HepG2 (cell line): ENCODE measurements at regions not wholly inside any gene's neighbourhood (a gene's known extent, or its start where the extent isn't known, plus 50 kb on each side); places are given as distances from the start of the nearest gene placed in this dataset.

Experiments used
- ATAC-seq: fragments of 200-7000 bp; cut with Tn5 transposase; 3 replicates; pipeline ENCODE4 v1.9.1; 2020; ENCODE audit warnings: mild to moderate bottlenecking, moderate library complexity
- BruUV-seq: library from RNA; stranded (reverse); fragments of 400-500 nt; replicated peaks from 2 replicates; lab custom pipeline; 2021; lab: Mats Ljungman, UMichigan
- CTCF ChIA-PET: fragments of 300-600 bp; formaldehyde crosslinking; extraction: SDS; loops from one replicate; lab custom pipeline; 2021; ENCODE audit warnings: low total read pairs, inconsistent platforms, low intra/inter-chr PET ratio; lab: Yijun Ruan, JAX
- POLR2A ChIA-PET: fragments of 350-600 bp; sonication (Branson Sonifier 250); formaldehyde crosslinking; loops from one replicate; lab custom pipeline; 2020; ENCODE audit warnings: antibody characterized with exemption, inconsistent platforms; lab: Yijun Ruan, JAX
- DNase-seq: peaks from one replicate; pipeline ENCODE4 v3.0.0-alpha.2; 2015; ENCODE audit warnings: low spot score
- FAIRE-seq: peaks from 3 replicates; lab custom pipeline; 2011; peaks lifted over from hg19 to GRCh38; lab: Jason Lieb, UNC
- H2AFZ ChIP-seq: one replicate; pipeline ENCODE4 v1.6.1; 2011; ENCODE audit warnings: low read length, inconsistent platforms
- H3K27ac ChIP-seq: fragments of 300-600 bp; 3 replicates; pipeline ENCODE4 v1.8.0; 2011; ENCODE audit warnings: mixed run types, mild to moderate bottlenecking, mixed read lengths, low read length, inconsistent platforms; ENCODE audit not compliant: insufficient read depth; ENCODE audit errors: extremely low read length
- H3K27me3 ChIP-seq, 2 experiments: fragments of 200-600 bp in 1 of 2; 2 replicates in 1 of 2; 3 replicates in 1 of 2; pipeline versions ENCODE4 v1.6.0 to v1.8.0; 2011; ENCODE audit warnings: low read length in 2 of 2, mild to moderate bottlenecking in 2 of 2, moderate library complexity in 2 of 2, inconsistent platforms in 1 of 2; ENCODE audit not compliant: insufficient read depth in 2 of 2, control insufficient read depth in 1 of 2
- H3K36me3 ChIP-seq, 2 experiments: fragments of 200-600 bp in 1 of 2; replicated peaks in 1 of 2; 2 replicates in 1 of 2; 3 replicates in 1 of 2; pipeline versions ENCODE4 v1.5.1 to v1.8.0; 2011; ENCODE audit warnings: low read length in 2 of 2, inconsistent platforms in 1 of 2; ENCODE audit not compliant: insufficient read depth in 2 of 2, control insufficient read depth in 1 of 2
- H3K4me1 ChIP-seq: 2 replicates; pipeline ENCODE4 v1.5.1; 2012; ENCODE audit warnings: low read length, inconsistent platforms; ENCODE audit not compliant: insufficient read depth
- H3K4me2 ChIP-seq: 2 replicates; pipeline ENCODE4 v1.6.0; 2011; ENCODE audit warnings: low read depth, low read length, inconsistent platforms
- H3K4me3 ChIP-seq, 3 experiments: fragments of 200-600 bp in 1 of 3; sonication (generic), shearing (Covaris generic) in 1 of 3; replicated peaks in 1 of 3; 2 replicates each; pipeline ENCODE4 v1.5.1; 2011 to 2016; ENCODE audit warnings: low read length in 3 of 3, inconsistent platforms in 2 of 3, low read depth in 2 of 3, mild to moderate bottlenecking in 2 of 3, control low read depth in 1 of 3, mixed read lengths in 1 of 3; ENCODE audit not compliant: insufficient read depth in 1 of 3
- H3K79me2 ChIP-seq: one replicate; pipeline ENCODE4 v1.6.1; 2011; ENCODE audit warnings: low read length, inconsistent platforms; ENCODE audit not compliant: insufficient read depth
- H3K9ac ChIP-seq: 2 replicates; pipeline ENCODE4 v1.6.0; 2011; ENCODE audit warnings: mild to moderate bottlenecking, low read depth, low read length, inconsistent platforms; ENCODE audit not compliant: insufficient read depth
- H3K9me3 ChIP-seq: 2 replicates; pipeline ENCODE4 v1.5.1; 2012; ENCODE audit warnings: mild to moderate bottlenecking, low read length
- H4K20me1 ChIP-seq: 2 replicates; pipeline ENCODE4 v1.6.0; 2011; ENCODE audit warnings: inconsistent platforms, mild to moderate bottlenecking, low read length, moderate library complexity; ENCODE audit not compliant: insufficient read depth
- ELF1 ChIP-seq: sonication (generic); formaldehyde crosslinking; IDR thresholded peaks from 2 replicates; pipeline ENCODE4 v1.4.0; 2020; ENCODE audit warnings: missing genetic modification reagents
- NFE2L1 ChIP-seq: sonication (generic); formaldehyde crosslinking; IDR thresholded peaks from 2 replicates; pipeline ENCODE4 v1.4.0; 2020; ENCODE audit warnings: missing genetic modification reagents, mild to moderate bottlenecking, borderline replicate concordance
- NR2F2 ChIP-seq: IDR thresholded peaks from 2 replicates; pipeline ENCODE4 v1.6.1; 2012; ENCODE audit warnings: low read depth, inconsistent platforms, borderline replicate concordance
- SETDB1 ChIP-seq: sonication (generic); formaldehyde crosslinking; IDR thresholded peaks from 2 replicates; pipeline ENCODE4 v1.5.1; 2020; ENCODE audit warnings: missing genetic modification reagents, mild to moderate bottlenecking, borderline replicate concordance
- TRIM24 ChIP-seq: sonication (generic); formaldehyde crosslinking; IDR thresholded peaks from 2 replicates; pipeline ENCODE4 v1.8.0; 2022; ENCODE audit warnings: mild to moderate bottlenecking, missing genetic modification reagents
- ZNF326 ChIP-seq: sonication (generic); formaldehyde crosslinking; IDR thresholded peaks from 2 replicates; pipeline ENCODE4 v1.4.0; 2020; ENCODE audit warnings: missing genetic modification reagents, borderline replicate concordance
- ZNF337 ChIP-seq: sonication (generic); formaldehyde crosslinking; IDR thresholded peaks from 2 replicates; pipeline ENCODE4 v1.5.1; 2020; ENCODE audit warnings: missing genetic modification reagents, low read depth, mild to moderate bottlenecking, borderline replicate concordance
- ZNF75D ChIP-seq: sonication (generic); formaldehyde crosslinking; IDR thresholded peaks from 2 replicates; pipeline ENCODE4 v1.8.1; 2023; ENCODE audit warnings: missing genetic modification reagents, mild to moderate bottlenecking, borderline replicate concordance
- WGBS: methylation state at CpG from one replicate; pipeline ENCODE4 v1.1.6; 2017; ENCODE audit warnings: low lambda C conversion rate; 5-methylcytosine and 5-hydroxymethylcytosine counted together
- in situ Hi-C: cut with HindIII; loops from 2 replicates; pipeline ENCODE4 v1.10.0; 2017; ENCODE audit warnings: low pct_unique_long_range_greater_than_20kb; ENCODE audit not compliant: extremely low pct_ligation_motif_present
- intact Hi-C: fragments of 100-400 bp; cut with micrococcal nuclease; formaldehyde crosslinking; loops from one replicate; pipeline ENCODE4 v1.10.0; 2022; ENCODE audit not compliant: unreplicated experiment
- TF ChIP-seq, protein P1 (sequence below): sonication (generic); formaldehyde crosslinking; IDR thresholded peaks from 2 replicates; pipeline ENCODE4 v1.5.0; 2020; ENCODE audit warnings: mild to moderate bottlenecking, missing genetic modification reagents

GRCh38 chr10:60541451-60541850 lies 151.8 kb upstream of the ANK3 start (continued):
- TF ChIP-seq NFE2L1, result no peak

- no peak overlapping the region for H2AFZ ChIP-seq
- H3K27ac ChIP-seq, result no peak overlapping the region
- intact Hi-C loops, result no loop called here
- no peaks in the 10 kb centered on the region for H3K4me1 ChIP-seq
- H3K36me3 ChIP-seq, result no peaks in the 10 kb centered on the region
- FAIRE-seq (no peak), DNase-seq (no peak), ATAC-seq (no peak)
- H3K4me3 ChIP-seq, result no peak overlapping the region
- no peaks in the 10 kb centered on the region for H3K9me3 ChIP-seq
- TF ChIP-seq ZNF337 (CRISPR knock-in tag) (no peak), ZNF75D (CRISPR knock-in tag) (no peak), NR2F2 (no peak), ELF1 (CRISPR knock-in tag) (no peak), TRIM24 (CRISPR knock-in tag) (no peak), SETDB1 (CRISPR knock-in tag) (no peak), ZNF326 (CRISPR knock-in tag) (no peak)
- TF ChIP-seq, protein P1, sequence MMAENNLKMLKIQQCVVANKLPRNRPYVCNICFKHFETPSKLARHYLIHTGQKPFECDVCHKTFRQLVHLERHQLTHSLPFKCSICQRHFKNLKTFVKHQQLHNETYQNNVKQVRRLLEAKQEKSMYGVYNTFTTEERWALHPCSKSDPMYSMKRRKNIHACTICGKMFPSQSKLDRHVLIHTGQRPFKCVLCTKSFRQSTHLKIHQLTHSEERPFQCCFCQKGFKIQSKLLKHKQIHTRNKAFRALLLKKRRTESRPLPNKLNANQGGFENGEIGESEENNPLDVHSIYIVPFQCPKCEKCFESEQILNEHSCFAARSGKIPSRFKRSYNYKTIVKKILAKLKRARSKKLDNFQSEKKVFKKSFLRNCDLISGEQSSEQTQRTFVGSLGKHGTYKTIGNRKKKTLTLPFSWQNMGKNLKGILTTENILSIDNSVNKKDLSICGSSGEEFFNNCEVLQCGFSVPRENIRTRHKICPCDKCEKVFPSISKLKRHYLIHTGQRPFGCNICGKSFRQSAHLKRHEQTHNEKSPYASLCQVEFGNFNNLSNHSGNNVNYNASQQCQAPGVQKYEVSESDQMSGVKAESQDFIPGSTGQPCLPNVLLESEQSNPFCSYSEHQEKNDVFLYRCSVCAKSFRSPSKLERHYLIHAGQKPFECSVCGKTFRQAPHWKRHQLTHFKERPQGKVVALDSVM (CRISPR knock-in tag), result no peak
- H3K9ac ChIP-seq, result no peak overlapping the region
- no peak overlapping the region for H3K4me2 ChIP-seq
- CTCF ChIA-PET, result no interaction called here
- H3K79me2 ChIP-seq, result no peaks in the 10 kb centered on the region
- POLR2A ChIA-PET, result no interaction called here
- BruUV-seq, result no TSS peak
- no peaks in the 10 kb centered on the region for H3K27me3 ChIP-seq
- no peaks in the 10 kb centered on the region for H4K20me1 ChIP-seq
- 0% methylated on average over 1 of the region's 1 CpG for WGBS
- in situ Hi-C loops, result no loop called here
Observed at GRCh38 chr10:60537697-60538096, 148.0 kb upstream of the ANK3 start.
